Stomach (tissue), 4 donors: ENCODE measurements at regions not wholly inside any gene's neighbourhood (a gene's known extent, or its start where the extent isn't known, plus 50 kb on each side); places are given as distances from the start of the nearest gene placed in this dataset.
"Not testable (repeated sequence)": the region's sequence is repeated elsewhere in the genome, so short reads cannot be mapped to it uniquely, and the experiment has no call there.

Experiments used
- POLR2A ChIP-seq, 4 donors: fragments of 450-650 bp; IDR thresholded peaks; one replicate each; pipeline ENCODE4 v1.6.1; 2016; ENCODE audit warnings: antibody characterized with exemption in 4 of 4, control low read depth in 2 of 4, mild to moderate bottlenecking in 1 of 4, moderate library complexity in 1 of 4
- TF ChIP-seq, protein P1 (sequence below), 7 experiments: fragments of 450-650 bp in 4 of 7; fragments of 200-600 bp in 3 of 7; sonication (generic) in 3 of 7; IDR thresholded peaks; one replicate each; pipeline ENCODE4 v1.5.1; 2016 to 2019; ENCODE audit warnings: antibody characterized with exemption in 7 of 7, control low read depth in 2 of 7, mild to moderate bottlenecking in 1 of 7

GRCh38 chr16:9670616-9671015 lies 511.6 kb downstream of the GRIN2A start:
- not testable (repeated sequence) for TF ChIP-seq POLR2A (IDR thresholded peaks at IDR 0.05)
- TF ChIP-seq, protein P1, sequence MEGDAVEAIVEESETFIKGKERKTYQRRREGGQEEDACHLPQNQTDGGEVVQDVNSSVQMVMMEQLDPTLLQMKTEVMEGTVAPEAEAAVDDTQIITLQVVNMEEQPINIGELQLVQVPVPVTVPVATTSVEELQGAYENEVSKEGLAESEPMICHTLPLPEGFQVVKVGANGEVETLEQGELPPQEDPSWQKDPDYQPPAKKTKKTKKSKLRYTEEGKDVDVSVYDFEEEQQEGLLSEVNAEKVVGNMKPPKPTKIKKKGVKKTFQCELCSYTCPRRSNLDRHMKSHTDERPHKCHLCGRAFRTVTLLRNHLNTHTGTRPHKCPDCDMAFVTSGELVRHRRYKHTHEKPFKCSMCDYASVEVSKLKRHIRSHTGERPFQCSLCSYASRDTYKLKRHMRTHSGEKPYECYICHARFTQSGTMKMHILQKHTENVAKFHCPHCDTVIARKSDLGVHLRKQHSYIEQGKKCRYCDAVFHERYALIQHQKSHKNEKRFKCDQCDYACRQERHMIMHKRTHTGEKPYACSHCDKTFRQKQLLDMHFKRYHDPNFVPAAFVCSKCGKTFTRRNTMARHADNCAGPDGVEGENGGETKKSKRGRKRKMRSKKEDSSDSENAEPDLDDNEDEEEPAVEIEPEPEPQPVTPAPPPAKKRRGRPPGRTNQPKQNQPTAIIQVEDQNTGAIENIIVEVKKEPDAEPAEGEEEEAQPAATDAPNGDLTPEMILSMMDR (IDR thresholded peaks at IDR 0.05) = not testable (repeated sequence)
